Stimulated activated CD4-positive, alpha-beta T cell treated with anti-CD3 and anti-CD28 coated beads, Interleukin-12 subunit alpha, Interleukin-12 subunit beta, amount 100 ng/mL, for 24 hours (primary cell): ENCODE measurements at regions not wholly inside any gene's neighbourhood (a gene's known extent, or its start where the extent isn't known, plus 50 kb on each side); places are given as distances from the start of the nearest gene placed in this dataset.

Experiments used
- DNase-seq, 2 experiments: peaks; one replicate each; pipeline ENCODE4 v3.0.0-alpha.2; 2020; ENCODE audit warnings: low read depth in 2 of 2

GRCh38 chr2:200054681-200055468 is 99.5 kb downstream of the MAIP1 start:
- DNase-seq: no peak

DNA sequence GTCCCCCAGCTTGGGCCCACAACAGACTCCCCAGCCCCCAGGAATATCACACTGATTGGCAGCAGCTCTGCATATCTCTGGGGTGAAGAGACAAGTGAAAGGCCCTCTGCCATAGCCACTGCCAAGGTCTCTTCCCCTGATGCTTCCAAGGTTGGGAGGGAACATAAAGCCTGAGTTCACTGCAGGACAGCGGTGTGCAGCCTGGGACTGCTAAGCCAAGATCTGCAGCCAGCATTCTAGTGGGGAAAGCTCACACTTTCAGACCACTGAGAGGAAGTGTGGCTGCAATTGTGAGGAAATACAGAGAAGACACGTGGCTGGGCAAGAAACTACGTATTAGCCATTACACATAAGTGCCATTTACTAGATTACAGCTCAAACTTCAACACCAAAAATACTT is 100.7 kb downstream of the MAIP1 start:
- DNase-seq: no peak

DNA sequence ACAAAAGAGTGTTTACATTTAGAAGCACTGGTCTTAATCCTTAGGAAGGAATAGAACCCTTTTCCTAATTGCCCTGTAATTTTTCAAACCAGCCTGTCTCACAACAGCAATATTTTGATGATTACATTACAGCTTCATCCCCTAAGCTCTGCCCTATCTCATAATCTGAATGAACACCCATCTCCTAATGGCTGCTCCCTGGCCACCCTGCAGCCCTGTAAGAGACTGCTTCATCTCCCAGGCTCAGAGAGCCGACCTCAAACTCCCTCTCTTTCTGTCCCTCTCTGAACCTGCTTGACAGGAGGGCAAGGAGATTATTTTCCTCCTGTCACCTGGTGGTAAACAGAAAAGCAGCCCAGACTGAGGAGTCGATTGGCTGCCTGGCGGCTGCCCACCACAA is 107.8 kb downstream of the MAIP1 start:
- DNase-seq: no peak

- no peak for DNase-seq
Observed at GRCh38 chr2:200064879-200065278, 109.5 kb downstream of the MAIP1 start.

- no peak for DNase-seq
Observed at GRCh38 chr2:200065477-200065876, 110.1 kb downstream of the MAIP1 start.

DNA sequence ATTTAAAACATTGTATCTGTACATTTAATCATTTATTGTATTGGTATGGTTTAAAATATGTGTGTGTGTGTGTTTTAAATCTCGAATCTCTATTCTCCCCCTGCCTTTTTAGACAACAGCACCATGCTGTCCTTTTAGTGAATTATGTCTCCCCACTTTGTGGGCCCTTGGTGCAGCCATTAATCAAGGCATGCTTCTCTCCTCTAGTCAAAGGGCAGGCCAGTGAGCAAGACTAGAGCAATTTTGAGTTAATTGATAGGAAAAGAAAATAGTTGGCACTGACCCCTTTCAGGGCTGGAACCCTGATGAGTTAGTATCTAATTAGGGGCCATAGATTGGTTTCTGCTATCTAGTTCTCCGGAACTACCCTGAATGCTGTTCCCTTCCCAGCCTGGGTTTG is 111.0 kb downstream of the MAIP1 start:
- no peak for DNase-seq

GRCh38 chr2:200068642-200069041 is 113.3 kb downstream of the MAIP1 start:
- no peak for DNase-seq

DNA sequence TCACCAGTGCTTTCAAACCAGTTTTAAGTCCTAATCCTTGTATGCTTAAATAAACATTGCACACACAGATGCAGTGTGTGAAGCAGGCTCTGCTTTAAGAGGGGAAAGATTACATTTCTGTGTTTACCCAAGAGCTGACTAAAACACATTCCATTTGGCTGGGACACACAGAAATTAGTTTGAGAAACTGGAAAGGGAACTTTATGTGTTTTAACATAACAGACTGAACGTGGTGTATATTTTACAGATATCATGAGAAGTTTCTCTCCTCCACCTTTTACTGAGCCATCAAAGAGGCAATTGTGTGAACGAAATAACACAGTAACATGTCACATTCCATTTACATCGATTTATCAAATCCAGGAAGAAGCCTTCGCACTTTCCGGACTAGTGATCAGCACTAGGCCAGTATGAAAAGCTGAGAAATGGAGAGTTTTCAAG is 121.8 kb downstream of the MAIP1 start:
- no peak for DNase-seq

GRCh38 chr2:200077838-200078237 is 122.5 kb downstream of the MAIP1 start:
- DNase-seq: no peak

DNA sequence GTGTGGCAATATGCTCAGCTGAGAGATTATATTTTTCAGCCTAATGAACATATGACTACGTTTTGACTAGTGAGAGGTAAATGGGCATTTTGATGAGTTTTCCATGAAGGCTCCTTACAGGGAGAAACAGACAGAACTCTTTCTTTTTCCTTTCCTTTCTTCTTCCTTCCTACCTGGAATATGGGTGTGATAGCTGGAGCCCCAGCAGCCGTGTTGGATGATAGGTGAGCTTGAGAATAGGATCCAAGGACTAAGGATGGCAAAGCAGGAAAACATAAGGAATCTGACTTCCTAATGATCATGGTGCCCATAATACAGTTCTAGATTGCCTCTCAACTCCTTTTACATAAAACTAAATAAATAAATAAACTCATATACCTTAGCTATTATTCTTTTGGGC is 124.0 kb downstream of the MAIP1 start:
- DNase-seq: no peak

DNA sequence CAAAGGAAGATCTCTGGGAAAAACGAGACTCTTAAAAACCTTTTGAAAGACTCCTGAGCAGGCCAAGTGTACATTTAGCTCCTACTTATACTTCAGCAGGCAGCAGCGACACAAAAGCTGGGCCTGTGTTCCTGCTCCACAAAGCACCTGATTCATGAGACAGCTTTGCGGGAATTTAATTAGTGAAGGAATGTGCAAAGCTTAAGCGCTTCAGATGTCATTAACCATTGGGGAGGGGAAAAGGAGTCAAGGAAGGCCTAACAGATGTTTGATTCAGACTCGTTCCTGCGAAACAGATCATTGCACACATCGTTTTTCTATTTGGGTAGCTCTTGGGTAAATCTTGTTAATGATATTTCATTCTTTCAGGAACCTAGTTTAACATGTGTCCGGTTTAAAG is 125.9 kb downstream of the MAIP1 start:
- no peak for DNase-seq

GRCh38 chr2:200081811-200082210 is 126.4 kb downstream of the MAIP1 start:
- DNase-seq: no peak

DNA sequence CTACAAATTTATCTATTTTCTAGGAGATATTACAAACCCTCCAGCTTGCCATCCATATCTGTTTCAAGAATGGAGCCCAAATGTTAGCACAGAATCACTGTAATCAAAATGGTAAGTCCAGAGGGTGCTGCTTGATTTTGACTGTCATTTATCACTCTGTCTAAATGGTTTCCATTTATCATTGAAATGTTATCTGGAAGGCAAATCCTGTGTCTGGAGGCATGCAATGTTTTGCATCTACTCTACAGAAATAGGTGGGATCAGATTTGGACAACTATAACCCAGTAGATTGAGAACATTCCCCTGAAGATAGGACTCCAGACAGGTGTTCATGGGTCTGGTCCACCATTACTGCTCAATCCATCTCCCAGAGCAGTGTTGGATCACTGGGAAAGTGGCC is 128.7 kb downstream of the MAIP1 start:
- no peak for DNase-seq

DNA sequence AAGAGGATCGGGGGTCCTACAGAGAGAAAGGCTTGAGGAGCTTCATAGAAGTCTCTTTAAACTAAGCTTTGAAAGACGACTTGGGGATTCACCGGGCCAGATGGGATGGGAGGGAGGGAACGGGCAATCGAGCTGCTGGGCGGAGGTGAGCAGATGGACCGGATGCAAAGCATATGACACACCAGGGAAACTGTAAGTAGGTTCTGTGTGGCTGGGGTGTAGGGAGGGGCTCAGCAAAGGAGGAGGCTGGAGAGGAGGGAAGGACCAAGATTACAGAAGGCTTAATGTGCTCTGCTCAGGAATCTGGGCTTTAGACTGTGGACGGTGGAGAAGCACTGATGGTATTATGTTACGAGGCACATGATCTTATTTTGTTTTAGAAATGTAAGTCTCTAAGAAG is 131.5 kb downstream of the MAIP1 start:
- DNase-seq: no peak

DNA sequence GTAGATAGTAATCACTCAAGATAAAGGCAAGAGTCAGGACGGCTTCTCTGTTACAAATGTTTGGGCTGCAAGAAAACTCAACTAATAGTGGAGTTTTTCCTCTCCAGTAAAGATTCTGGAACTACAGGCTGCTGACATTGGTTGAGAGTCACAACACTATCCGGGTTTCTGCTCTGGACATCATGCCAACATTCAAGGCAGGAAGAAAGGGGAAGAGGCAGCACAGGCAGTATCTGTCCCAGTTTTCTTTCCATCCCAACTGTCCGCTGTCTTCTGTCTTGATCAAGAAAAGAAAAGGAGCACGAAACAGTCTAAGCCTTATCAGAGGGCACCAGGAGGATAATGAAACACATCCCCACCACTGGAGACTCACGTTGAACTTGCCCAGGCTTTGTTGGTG is 132.1 kb downstream of the MAIP1 start:
- no peak for DNase-seq

GRCh38 chr2:200089040-200089755 is 133.8 kb downstream of the MAIP1 start:
- DNase-seq: no peak

- DNase-seq: no peak
Observed at GRCh38 chr2:200089756-200090109, 134.4 kb downstream of the MAIP1 start.

DNA sequence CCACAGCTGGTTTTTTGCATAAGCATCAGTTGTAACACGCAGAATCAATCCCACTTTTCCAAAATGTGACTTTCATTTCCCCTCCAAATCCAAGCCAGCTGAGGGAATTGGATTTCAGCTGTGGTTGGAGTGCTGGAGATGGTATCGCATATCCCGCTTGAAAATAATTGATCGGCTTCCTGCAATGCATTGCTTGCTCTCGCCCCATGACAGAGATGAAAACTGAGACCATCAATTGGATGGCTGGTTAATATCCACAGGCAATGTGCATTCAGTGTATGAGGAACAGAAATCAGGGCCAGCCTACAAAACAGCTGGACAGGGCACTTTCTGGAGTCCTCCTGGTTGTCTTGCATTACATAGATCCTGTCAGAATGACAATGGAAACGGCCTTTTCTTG is 135.3 kb downstream of the MAIP1 start:
- no peak for DNase-seq

- DNase-seq: no peak
Observed at GRCh38 chr2:200091126-200091525, 135.7 kb downstream of the MAIP1 start.

- no peak for DNase-seq
Observed at GRCh38 chr2:200092235-200092634, 136.9 kb downstream of the MAIP1 start.

- DNase-seq: no peak
Observed at GRCh38 chr2:200095436-200095835, 140.1 kb downstream of the MAIP1 start.

GRCh38 chr2:200099256-200099655 is 143.9 kb downstream of the MAIP1 start:
- no peak for DNase-seq

- no peak for DNase-seq
Observed at GRCh38 chr2:200100027-200100426, 144.6 kb downstream of the MAIP1 start.
